ENCODE measurements at regions not wholly inside any gene's neighbourhood (a gene's known extent, or its start where the extent isn't known, plus 50 kb on each side); places are given as distances from the start of the nearest gene placed in this dataset.
"Not testable (repeated sequence)": the region's sequence is repeated elsewhere in the genome, so short reads cannot be mapped to it uniquely, and the experiment has no call there.

- H3F3A ChIP-seq (ENCODE audit: control insufficient read depth, insufficient read depth) = no peaks in the 10 kb centered on the region
- no peak overlapping the region for H3K27ac ChIP-seq (ENCODE audit: low read depth, low read length)
- H3K9me3 ChIP-seq (ENCODE audit: control insufficient read depth, insufficient read depth, low read length) = no peaks in the 10 kb centered on the region
- no peaks in the 10 kb centered on the region for H3K36me3 ChIP-seq (ENCODE audit: control insufficient read depth, low read length)
- no peak for TF ChIP-seq EZH2phosphoT487 (IDR thresholded peaks at IDR 0.05; ENCODE audit: borderline replicate concordance, low read length)
- no peaks in the 10 kb centered on the region for H3K4me1 ChIP-seq (ENCODE audit: control insufficient read depth, low read length)
- no peaks in the 10 kb centered on the region for H3K9me2 ChIP-seq (replicated peaks; ENCODE audit: control insufficient read depth, low read length)
- H3K4me3 ChIP-seq (ENCODE audit: low read length) = no peak overlapping the region
- H4K20me1 ChIP-seq (ENCODE audit: control insufficient read depth, insufficient read depth, low read depth, low read length) = no peaks in the 10 kb centered on the region
- H3K4me2 ChIP-seq (ENCODE audit: low read length) = no peak overlapping the region
- H3K27me3 ChIP-seq (ENCODE audit: control insufficient read depth, low read length) = no peaks in the 10 kb centered on the region
- H3K79me2 ChIP-seq (ENCODE audit: control insufficient read depth, low read length) = no peaks in the 10 kb centered on the region
Measured at GRCh38 chr12:23139026-23139425, 514.1 kb downstream of the ETNK1 start.

- Histone ChIP-seq H3F3A (ENCODE audit: control insufficient read depth, insufficient read depth) (no peaks in the 10 kb centered on the region), H3K4me3 (ENCODE audit: low read length) (no peak overlapping the region), H3K9me3 (ENCODE audit: control insufficient read depth, insufficient read depth, low read length) (peaks cover 3% of the 10 kb centered on the region; the same call in 1 of the 2 replicates), H3K27me3 (ENCODE audit: control insufficient read depth, low read length) (no peaks in the 10 kb centered on the region), H4K20me1 (ENCODE audit: control insufficient read depth, insufficient read depth, low read depth, low read length) (no peaks in the 10 kb centered on the region), H3K4me2 (ENCODE audit: low read length) (no peak overlapping the region), H3K36me3 (ENCODE audit: control insufficient read depth, low read length) (no peaks in the 10 kb centered on the region), H3K4me1 (ENCODE audit: control insufficient read depth, low read length) (no peaks in the 10 kb centered on the region), H3K27ac (ENCODE audit: low read depth, low read length) (no peak overlapping the region), H3K9me2 (replicated peaks; ENCODE audit: control insufficient read depth, low read length) (no peaks in the 10 kb centered on the region), H3K79me2 (ENCODE audit: control insufficient read depth, low read length) (no peaks in the 10 kb centered on the region)
- TF ChIP-seq, protein P1, sequence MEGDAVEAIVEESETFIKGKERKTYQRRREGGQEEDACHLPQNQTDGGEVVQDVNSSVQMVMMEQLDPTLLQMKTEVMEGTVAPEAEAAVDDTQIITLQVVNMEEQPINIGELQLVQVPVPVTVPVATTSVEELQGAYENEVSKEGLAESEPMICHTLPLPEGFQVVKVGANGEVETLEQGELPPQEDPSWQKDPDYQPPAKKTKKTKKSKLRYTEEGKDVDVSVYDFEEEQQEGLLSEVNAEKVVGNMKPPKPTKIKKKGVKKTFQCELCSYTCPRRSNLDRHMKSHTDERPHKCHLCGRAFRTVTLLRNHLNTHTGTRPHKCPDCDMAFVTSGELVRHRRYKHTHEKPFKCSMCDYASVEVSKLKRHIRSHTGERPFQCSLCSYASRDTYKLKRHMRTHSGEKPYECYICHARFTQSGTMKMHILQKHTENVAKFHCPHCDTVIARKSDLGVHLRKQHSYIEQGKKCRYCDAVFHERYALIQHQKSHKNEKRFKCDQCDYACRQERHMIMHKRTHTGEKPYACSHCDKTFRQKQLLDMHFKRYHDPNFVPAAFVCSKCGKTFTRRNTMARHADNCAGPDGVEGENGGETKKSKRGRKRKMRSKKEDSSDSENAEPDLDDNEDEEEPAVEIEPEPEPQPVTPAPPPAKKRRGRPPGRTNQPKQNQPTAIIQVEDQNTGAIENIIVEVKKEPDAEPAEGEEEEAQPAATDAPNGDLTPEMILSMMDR (IDR thresholded peaks at IDR 0.05; ENCODE audit: low read depth, low read length, poor library complexity, severe bottlenecking) = no peak
- TF ChIP-seq EZH2phosphoT487 (IDR thresholded peaks at IDR 0.05; ENCODE audit: borderline replicate concordance, low read length) = no peak
Measured at GRCh38 chr12:23140710-23141109, 515.7 kb downstream of the ETNK1 start.

DNA sequence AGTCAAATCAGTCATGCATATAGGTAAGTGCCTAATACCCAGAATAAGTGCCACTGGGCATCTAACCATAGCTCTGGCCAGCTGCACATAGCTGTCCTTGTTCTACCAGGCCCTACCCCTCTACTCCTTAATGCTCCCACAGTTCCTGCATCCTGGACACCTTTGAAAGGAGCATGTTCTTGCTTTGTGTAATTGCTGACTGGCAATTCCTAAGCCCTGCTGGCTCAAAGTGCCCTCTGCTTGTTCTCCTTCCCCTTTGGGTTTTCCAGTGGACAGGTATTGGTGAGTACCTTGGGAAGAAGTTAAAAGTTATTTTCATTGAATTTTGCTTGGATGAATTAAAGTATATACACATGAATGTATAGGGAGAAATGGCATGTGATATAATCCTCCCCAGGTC lies 516.4 kb downstream of the ETNK1 start:
- H3K4me1 ChIP-seq (ENCODE audit: control insufficient read depth, low read length) = no peaks in the 10 kb centered on the region
- no peaks in the 10 kb centered on the region for H3K27me3 ChIP-seq (ENCODE audit: control insufficient read depth, low read length)
- H3K27ac ChIP-seq (ENCODE audit: low read depth, low read length) = no peak overlapping the region
- TF ChIP-seq EZH2phosphoT487 (IDR thresholded peaks at IDR 0.05; ENCODE audit: borderline replicate concordance, low read length) = no peak
- TF ChIP-seq, protein P1 (IDR thresholded peaks at IDR 0.05; ENCODE audit: low read depth, low read length, poor library complexity, severe bottlenecking) = no peak
- no peaks in the 10 kb centered on the region for H3K9me2 ChIP-seq (replicated peaks; ENCODE audit: control insufficient read depth, low read length)
- no peak overlapping the region for H3K4me2 ChIP-seq (ENCODE audit: low read length)
- no peak overlapping the region for H3K4me3 ChIP-seq (ENCODE audit: low read length)
- H3F3A ChIP-seq (ENCODE audit: control insufficient read depth, insufficient read depth) = no peaks in the 10 kb centered on the region
- no peaks in the 10 kb centered on the region for H4K20me1 ChIP-seq (ENCODE audit: control insufficient read depth, insufficient read depth, low read depth, low read length)
- H3K79me2 ChIP-seq (ENCODE audit: control insufficient read depth, low read length) = no peaks in the 10 kb centered on the region
- H3K9me3 ChIP-seq (ENCODE audit: control insufficient read depth, insufficient read depth, low read length) = peaks cover 4% of the 10 kb centered on the region; the same call in 1 of the 2 replicates
- H3K36me3 ChIP-seq (ENCODE audit: control insufficient read depth, low read length) = no peaks in the 10 kb centered on the region

DNA sequence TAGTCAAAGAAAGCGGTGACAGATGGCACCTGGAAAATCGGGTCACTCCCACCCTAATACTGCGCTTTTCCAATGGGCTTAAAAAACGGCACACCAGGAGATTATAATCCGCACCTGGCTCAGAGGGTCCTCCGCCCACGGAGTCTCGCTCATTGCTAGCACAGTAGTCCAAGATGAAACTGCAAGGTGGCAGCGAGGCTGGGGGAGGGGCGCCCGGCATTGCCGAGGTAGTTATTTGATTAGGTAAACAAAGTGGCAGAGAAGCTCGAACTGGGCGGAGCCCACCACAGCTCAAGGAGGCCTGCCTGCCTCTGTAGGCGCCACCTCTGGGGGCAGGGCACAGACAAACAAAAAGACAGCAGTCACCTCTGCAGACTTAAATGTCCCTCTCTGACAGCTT lies 521.1 kb downstream of the ETNK1 start:
- H3K9me3 ChIP-seq (ENCODE audit: control insufficient read depth, insufficient read depth, low read length); H3F3A ChIP-seq (ENCODE audit: control insufficient read depth, insufficient read depth); H3K4me2 ChIP-seq (ENCODE audit: low read length); H3K27me3 ChIP-seq (ENCODE audit: control insufficient read depth, low read length); H3K4me3 ChIP-seq (ENCODE audit: low read length); H3K4me1 ChIP-seq (ENCODE audit: control insufficient read depth, low read length); H3K9me2 ChIP-seq (replicated peaks; ENCODE audit: control insufficient read depth, low read length); H3K79me2 ChIP-seq (ENCODE audit: control insufficient read depth, low read length); H3K36me3 ChIP-seq (ENCODE audit: control insufficient read depth, low read length); H3K27ac ChIP-seq (ENCODE audit: low read depth, low read length); H4K20me1 ChIP-seq (ENCODE audit: control insufficient read depth, insufficient read depth, low read depth, low read length): not testable (repeated sequence)
